Hepatocyte (in vitro differentiated cells): ENCODE measurements at regions not wholly inside any gene's neighbourhood (a gene's known extent, or its start where the extent isn't known, plus 50 kb on each side); places are given as distances from the start of the nearest gene placed in this dataset.

Experiments used
- CTCF ChIP-seq: fragments of 200-600 bp; sonication (generic); IDR thresholded peaks from 2 replicates; pipeline ENCODE4 v1.5.1; 2016; ENCODE audit warnings: antibody characterized with exemption, mild to moderate bottlenecking; ENCODE audit not compliant: poor library complexity
- EZH2 ChIP-seq: fragments of 200-600 bp; sonication (generic); IDR thresholded peaks from 2 replicates; pipeline ENCODE4 v1.6.1; 2016; ENCODE audit warnings: antibody characterized with exemption, mild to moderate bottlenecking, borderline replicate concordance

GRCh38 chr7:32158076-32158475 lies 87.9 kb upstream of the PDE1C start:
- no peak for TF ChIP-seq CTCF
- no peak for TF ChIP-seq EZH2
